ENCODE measurements at regions not wholly inside any gene's neighbourhood (a gene's known extent, or its start where the extent isn't known, plus 50 kb on each side); places are given as distances from the start of the nearest gene placed in this dataset.

DNA sequence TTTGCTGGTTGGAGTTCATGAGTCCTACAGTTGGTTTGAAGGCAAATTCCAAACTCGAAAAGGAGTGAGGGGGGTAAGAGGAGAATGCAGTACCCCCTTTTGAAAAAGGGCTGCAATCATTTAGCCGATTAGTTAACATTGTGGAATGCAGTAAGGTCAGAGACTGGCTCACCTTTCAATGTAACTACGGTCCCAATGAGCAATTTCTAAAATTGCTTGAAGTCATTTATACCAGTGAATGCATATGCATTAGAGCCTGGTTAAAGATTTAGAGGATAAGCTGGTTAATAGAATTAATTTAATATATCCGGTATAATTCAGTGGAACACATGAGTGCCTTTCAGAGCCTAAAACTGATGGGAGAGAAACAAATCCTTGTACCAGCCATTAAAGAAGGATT, 172.6 kb upstream of the PAPPA start:
- no peak for DNase-seq
- no peak overlapping the region for H3K9ac ChIP-seq (ENCODE audit: low read depth, low read length)
- no peaks in the 10 kb centered on the region for H4K20me1 ChIP-seq (ENCODE audit: insufficient read depth, low read length)
- ATAC-seq (ENCODE audit: insufficient read depth, low read depth), result no peak
- H3K4me3 ChIP-seq (ENCODE audit: low read depth in 1 of 2, low read length in 2 of 2), result no peak overlapping the region
- no peaks in the 10 kb centered on the region for H3K79me2 ChIP-seq (ENCODE audit: insufficient read depth, low read length)
- no peak for TF ChIP-seq EZH2 (IDR thresholded peaks at IDR 0.05; ENCODE audit: borderline replicate concordance, low read depth, low read length, severe bottlenecking)
- TF ChIP-seq, protein P1, sequence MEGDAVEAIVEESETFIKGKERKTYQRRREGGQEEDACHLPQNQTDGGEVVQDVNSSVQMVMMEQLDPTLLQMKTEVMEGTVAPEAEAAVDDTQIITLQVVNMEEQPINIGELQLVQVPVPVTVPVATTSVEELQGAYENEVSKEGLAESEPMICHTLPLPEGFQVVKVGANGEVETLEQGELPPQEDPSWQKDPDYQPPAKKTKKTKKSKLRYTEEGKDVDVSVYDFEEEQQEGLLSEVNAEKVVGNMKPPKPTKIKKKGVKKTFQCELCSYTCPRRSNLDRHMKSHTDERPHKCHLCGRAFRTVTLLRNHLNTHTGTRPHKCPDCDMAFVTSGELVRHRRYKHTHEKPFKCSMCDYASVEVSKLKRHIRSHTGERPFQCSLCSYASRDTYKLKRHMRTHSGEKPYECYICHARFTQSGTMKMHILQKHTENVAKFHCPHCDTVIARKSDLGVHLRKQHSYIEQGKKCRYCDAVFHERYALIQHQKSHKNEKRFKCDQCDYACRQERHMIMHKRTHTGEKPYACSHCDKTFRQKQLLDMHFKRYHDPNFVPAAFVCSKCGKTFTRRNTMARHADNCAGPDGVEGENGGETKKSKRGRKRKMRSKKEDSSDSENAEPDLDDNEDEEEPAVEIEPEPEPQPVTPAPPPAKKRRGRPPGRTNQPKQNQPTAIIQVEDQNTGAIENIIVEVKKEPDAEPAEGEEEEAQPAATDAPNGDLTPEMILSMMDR (IDR thresholded peaks at IDR 0.05; ENCODE audit: borderline replicate concordance, extremely low read depth, low read length, poor library complexity, severe bottlenecking), result no peak
- H3K4me1 ChIP-seq (ENCODE audit: insufficient read depth, low read length), result no peaks in the 10 kb centered on the region
- no peaks in the 10 kb centered on the region for H3K27me3 ChIP-seq (ENCODE audit: insufficient read depth, low read length, poor library complexity)
- H2AFZ ChIP-seq (ENCODE audit: low read depth, low read length), result no peak overlapping the region
- no peaks in the 10 kb centered on the region for H3K36me3 ChIP-seq (ENCODE audit: insufficient read depth, low read length)
- no peaks in the 10 kb centered on the region for H3K9me3 ChIP-seq (ENCODE audit: insufficient read depth, low read length, severe bottlenecking)
- H3K27ac ChIP-seq (ENCODE audit: low read length), result no peak overlapping the region
- no peak overlapping the region for H3K4me2 ChIP-seq (ENCODE audit: insufficient read depth, low read length)

DNA sequence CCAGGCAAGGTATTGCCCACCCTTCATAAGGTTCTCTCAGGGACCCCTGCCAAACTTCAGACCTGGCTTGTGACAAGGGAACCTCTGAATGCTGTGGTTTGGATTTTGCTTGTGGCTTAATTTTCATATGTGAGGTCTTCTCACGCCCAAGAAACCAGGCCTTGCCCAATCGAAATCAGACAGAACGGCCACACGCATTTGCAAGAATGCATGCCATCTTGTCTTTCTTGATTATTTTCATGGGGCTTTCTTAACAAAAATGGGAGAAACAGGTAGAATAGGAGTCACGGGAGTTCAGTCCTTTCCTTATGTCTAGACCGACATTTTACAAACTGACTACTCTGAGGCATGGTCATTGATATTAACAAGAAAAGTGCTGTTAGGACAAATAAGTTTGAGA, 170.2 kb upstream of the PAPPA start:
- no peaks in the 10 kb centered on the region for H3K4me1 ChIP-seq (ENCODE audit: insufficient read depth, low read length)
- no peak overlapping the region for H3K9ac ChIP-seq (ENCODE audit: low read depth, low read length)
- no peak overlapping the region for H3K4me3 ChIP-seq (ENCODE audit: low read depth in 1 of 2, low read length in 2 of 2)
- no peaks in the 10 kb centered on the region for H3K27me3 ChIP-seq (ENCODE audit: insufficient read depth, low read length, poor library complexity)
- H3K27ac ChIP-seq (ENCODE audit: low read length), result no peak overlapping the region
- no peak overlapping the region for H3K4me2 ChIP-seq (ENCODE audit: insufficient read depth, low read length)
- H2AFZ ChIP-seq (ENCODE audit: low read depth, low read length), result no peak overlapping the region
- ATAC-seq (ENCODE audit: insufficient read depth, low read depth) (no peak), DNase-seq (no peak)
- H3K36me3 ChIP-seq (ENCODE audit: insufficient read depth, low read length), result no peaks in the 10 kb centered on the region
- H3K79me2 ChIP-seq (ENCODE audit: insufficient read depth, low read length), result no peaks in the 10 kb centered on the region
- no peaks in the 10 kb centered on the region for H4K20me1 ChIP-seq (ENCODE audit: insufficient read depth, low read length)
- no peaks in the 10 kb centered on the region for H3K9me3 ChIP-seq (ENCODE audit: insufficient read depth, low read length, severe bottlenecking)
- TF ChIP-seq, protein P1 (IDR thresholded peaks at IDR 0.05; ENCODE audit: borderline replicate concordance, extremely low read depth, low read length, poor library complexity, severe bottlenecking), result no peak
- no peak for TF ChIP-seq EZH2 (IDR thresholded peaks at IDR 0.05; ENCODE audit: borderline replicate concordance, low read depth, low read length, severe bottlenecking)

DNA sequence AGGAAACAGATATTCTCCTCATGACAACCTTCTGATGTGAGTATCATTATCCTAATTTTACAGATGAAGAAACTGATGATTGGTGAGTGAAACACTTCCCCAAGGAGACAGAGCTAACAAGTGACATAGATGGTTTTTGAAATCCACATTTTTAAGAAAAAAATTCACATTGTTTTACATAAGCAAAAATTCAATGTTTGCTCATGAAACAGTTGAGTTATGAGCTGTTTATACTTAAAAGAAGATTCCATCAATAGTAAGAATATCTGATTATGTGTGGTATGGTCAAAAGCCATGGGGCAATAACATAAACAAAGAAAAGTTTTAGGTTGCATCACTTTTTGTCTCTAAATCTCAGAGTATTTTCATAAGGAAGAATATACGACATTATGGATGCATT, 167.9 kb upstream of the PAPPA start:
- Histone ChIP-seq H3K9me3 (ENCODE audit: insufficient read depth, low read length, severe bottlenecking) (no peaks in the 10 kb centered on the region), H3K9ac (ENCODE audit: low read depth, low read length) (no peak overlapping the region), H3K4me2 (ENCODE audit: insufficient read depth, low read length) (no peak overlapping the region), H3K79me2 (ENCODE audit: insufficient read depth, low read length) (no peaks in the 10 kb centered on the region), H3K4me3 (ENCODE audit: low read depth in 1 of 2, low read length in 2 of 2) (no peak overlapping the region), H3K4me1 (ENCODE audit: insufficient read depth, low read length) (no peaks in the 10 kb centered on the region), H3K27me3 (ENCODE audit: insufficient read depth, low read length, poor library complexity) (no peaks in the 10 kb centered on the region), H3K27ac (ENCODE audit: low read length) (no peak overlapping the region), H2AFZ (ENCODE audit: low read depth, low read length) (no peak overlapping the region), H4K20me1 (ENCODE audit: insufficient read depth, low read length) (no peaks in the 10 kb centered on the region), H3K36me3 (ENCODE audit: insufficient read depth, low read length) (no peaks in the 10 kb centered on the region)
- no peak for DNase-seq
- ATAC-seq (ENCODE audit: insufficient read depth, low read depth), result no peak
- TF ChIP-seq EZH2 (IDR thresholded peaks at IDR 0.05; ENCODE audit: borderline replicate concordance, low read depth, low read length, severe bottlenecking), result no peak
- TF ChIP-seq, protein P1 (IDR thresholded peaks at IDR 0.05; ENCODE audit: borderline replicate concordance, extremely low read depth, low read length, poor library complexity, severe bottlenecking), result no peak

DNA sequence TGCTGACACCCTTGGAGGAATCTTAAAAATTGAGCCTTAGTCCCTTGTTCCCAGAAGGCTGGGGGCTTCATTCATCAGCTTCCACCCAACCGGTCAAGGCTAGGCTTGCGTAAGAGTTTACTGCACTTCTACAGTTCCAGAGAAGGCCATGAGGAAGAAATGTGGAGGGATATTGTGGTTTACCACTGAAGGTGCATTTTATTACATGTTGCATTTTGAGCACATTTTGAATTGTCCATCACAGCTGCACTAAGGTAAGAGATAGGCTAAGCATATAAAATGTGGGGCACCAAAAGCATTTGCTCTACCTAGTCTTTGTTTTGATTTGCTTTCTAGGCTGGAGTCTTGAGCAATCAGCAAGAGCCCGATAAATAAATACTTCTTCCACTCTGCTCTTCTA, 167.1 kb upstream of the PAPPA start:
- Histone ChIP-seq H2AFZ (ENCODE audit: low read depth, low read length) (no peak overlapping the region), H3K4me2 (ENCODE audit: insufficient read depth, low read length) (no peak overlapping the region), H3K79me2 (ENCODE audit: insufficient read depth, low read length) (no peaks in the 10 kb centered on the region), H3K9ac (ENCODE audit: low read depth, low read length) (no peak overlapping the region), H3K27me3 (ENCODE audit: insufficient read depth, low read length, poor library complexity) (no peaks in the 10 kb centered on the region), H3K9me3 (ENCODE audit: insufficient read depth, low read length, severe bottlenecking) (no peaks in the 10 kb centered on the region), H3K4me1 (ENCODE audit: insufficient read depth, low read length) (no peaks in the 10 kb centered on the region), H3K27ac (ENCODE audit: low read length) (no peak overlapping the region), H4K20me1 (ENCODE audit: insufficient read depth, low read length) (no peaks in the 10 kb centered on the region), H3K4me3 (ENCODE audit: low read depth in 1 of 2, low read length in 2 of 2) (no peak overlapping the region), H3K36me3 (ENCODE audit: insufficient read depth, low read length) (no peaks in the 10 kb centered on the region)
- no peak for TF ChIP-seq EZH2 (IDR thresholded peaks at IDR 0.05; ENCODE audit: borderline replicate concordance, low read depth, low read length, severe bottlenecking)
- TF ChIP-seq, protein P1 (IDR thresholded peaks at IDR 0.05; ENCODE audit: borderline replicate concordance, extremely low read depth, low read length, poor library complexity, severe bottlenecking), result no peak
- DNase-seq (no peak), ATAC-seq (ENCODE audit: insufficient read depth, low read depth) (no peak)

Measured in DND-41 (cell line).